ENCODE measurements at regions not wholly inside any gene's neighbourhood (a gene's known extent, or its start where the extent isn't known, plus 50 kb on each side); places are given as distances from the start of the nearest gene placed in this dataset.
"Not testable (repeated sequence)": the region's sequence is repeated elsewhere in the genome, so short reads cannot be mapped to it uniquely, and the experiment has no call there.

- no peak for DNase-seq (ENCODE audit: low read depth in 2 of 2, low spot score in 1 of 2)
Measured at GRCh38 chr10:63780101-63780500, 258.9 kb downstream of the REEP3 start.

- no peak for DNase-seq (ENCODE audit: low read depth in 2 of 2, low spot score in 1 of 2)
Measured at GRCh38 chr10:63781226-63781625, 260.0 kb downstream of the REEP3 start.

- DNase-seq (ENCODE audit: low read depth in 2 of 2, low spot score in 1 of 2), result no peak
Measured at GRCh38 chr10:63783882-63784281, 262.7 kb downstream of the REEP3 start.

GRCh38 chr10:63788152-63788821 lies 267.1 kb downstream of the REEP3 start:
- DNase-seq (ENCODE audit: low read depth in 2 of 2, low spot score in 1 of 2), result no peak

GRCh38 chr10:63795094-63795860 lies 274.1 kb downstream of the REEP3 start:
- DNase-seq (ENCODE audit: low read depth in 2 of 2, low spot score in 1 of 2), result no peak

DNA sequence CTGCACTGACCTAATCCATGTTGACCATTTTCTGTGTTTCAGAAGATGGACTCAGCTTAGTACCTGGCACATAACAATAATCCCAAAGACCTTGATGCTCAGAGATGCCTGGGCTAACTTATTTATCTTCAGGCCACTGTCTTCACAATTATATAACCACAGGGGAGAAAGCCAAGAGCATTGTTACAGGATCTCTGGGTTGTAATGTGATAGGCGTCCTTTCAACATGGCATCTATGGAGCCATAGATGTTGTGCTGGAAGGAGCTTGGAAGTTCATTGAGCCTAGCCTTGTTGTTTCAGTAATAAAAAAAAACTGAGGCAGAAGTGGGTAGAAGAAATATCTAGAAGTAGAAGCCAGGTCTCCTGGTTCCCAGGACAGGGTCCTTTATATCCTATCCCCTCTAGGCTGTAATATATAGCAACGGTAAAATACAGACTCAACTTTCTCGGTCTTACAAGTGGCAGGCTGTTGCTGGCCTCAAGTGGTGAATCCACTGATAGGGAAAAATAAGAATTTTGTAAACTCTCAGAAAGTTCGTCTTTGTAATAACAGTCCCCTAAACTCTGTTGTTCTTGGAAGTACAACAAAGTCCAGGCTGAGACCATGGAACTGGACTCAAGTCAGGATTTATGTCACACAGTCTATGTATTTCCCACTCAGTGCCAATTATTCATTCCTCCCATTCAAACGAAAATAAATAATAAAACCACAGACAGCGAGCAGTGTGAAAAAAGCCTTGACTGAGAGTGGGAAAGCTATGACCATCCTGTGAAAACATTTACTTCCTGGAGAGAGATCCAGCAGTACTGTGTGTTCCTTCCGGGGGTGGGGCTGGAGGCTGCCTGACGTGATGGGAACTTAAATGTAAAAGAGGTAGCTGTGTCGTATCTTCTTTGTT lies 277.6 kb downstream of the REEP3 start:
- DNase-seq (ENCODE audit: low read depth in 2 of 2, low spot score in 1 of 2), result no peak

- DNase-seq (ENCODE audit: low read depth in 2 of 2, low spot score in 1 of 2), result no peak
Measured at GRCh38 chr10:63799521-63800300, 278.5 kb downstream of the REEP3 start.

GRCh38 chr10:63801166-63801565 lies 280.0 kb downstream of the REEP3 start:
- no peak for DNase-seq (ENCODE audit: low read depth in 2 of 2, low spot score in 1 of 2)

DNA sequence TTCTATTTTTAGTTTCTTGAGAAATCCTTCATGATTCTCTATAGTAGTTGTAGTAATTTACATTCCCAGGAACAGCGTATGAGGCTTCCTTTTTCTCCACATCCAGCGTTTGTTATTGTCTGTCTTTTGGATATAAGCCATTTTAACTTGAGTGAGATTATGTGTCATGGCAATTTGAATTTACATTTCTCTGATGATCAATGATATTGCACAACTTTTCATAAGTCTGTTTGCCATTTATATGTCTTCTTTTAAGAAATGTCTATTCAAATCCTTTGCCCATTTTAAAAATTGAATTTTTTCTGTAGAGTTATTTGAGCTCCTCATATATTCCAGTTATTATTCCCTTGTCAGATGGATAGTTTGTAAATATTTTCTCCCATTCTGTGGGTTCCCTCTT lies 285.1 kb downstream of the REEP3 start:
- DNase-seq (ENCODE audit: low read depth in 2 of 2, low spot score in 1 of 2), result no peak

DNA sequence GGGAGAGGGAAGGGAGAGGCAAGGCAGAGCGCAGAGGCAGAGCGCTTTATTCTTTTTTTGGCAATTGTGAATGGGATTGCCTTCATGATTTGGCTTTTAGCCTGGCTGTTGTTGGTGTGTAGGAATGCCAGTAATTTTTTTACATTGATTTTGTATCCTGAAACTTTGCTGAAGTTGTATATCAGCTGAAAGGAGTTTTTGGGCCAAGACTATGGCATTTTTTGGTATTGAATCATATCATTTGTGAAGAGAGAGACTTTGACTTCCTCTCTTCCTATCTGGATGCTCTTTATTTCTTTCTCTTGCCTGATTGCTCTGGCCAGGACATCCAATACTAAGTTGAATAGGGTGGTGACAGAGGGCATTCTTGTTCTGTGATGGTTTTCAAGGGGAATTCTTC lies 291.3 kb downstream of the REEP3 start:
- DNase-seq (ENCODE audit: low read depth in 2 of 2, low spot score in 1 of 2), result no peak

- no peak for DNase-seq (ENCODE audit: low read depth in 2 of 2, low spot score in 1 of 2)
Measured at GRCh38 chr10:63819753-63820329, 298.6 kb downstream of the REEP3 start.

DNA sequence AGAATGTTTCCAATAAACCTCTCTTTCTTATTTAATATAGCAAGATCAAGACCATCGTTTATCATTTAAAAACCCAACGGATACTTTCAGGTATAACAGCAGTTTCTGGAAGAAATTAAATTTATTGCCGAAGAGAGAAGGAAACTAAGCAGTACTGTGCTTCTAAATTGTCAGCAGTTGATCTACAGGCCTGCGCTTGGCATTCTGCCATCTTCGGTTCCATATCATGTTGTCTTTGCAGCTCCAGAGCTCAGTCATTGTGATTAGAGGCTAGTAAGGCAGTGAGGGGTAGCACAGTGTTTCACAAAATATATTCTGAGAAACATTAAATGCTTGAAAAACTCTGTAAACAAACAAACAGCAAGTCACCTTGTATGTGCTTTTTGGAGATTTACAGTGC lies 301.3 kb downstream of the REEP3 start:
- no peak for DNase-seq (ENCODE audit: low read depth in 2 of 2, low spot score in 1 of 2)

GRCh38 chr10:63825111-63825510 lies 303.9 kb downstream of the REEP3 start:
- DNase-seq (ENCODE audit: low read depth in 2 of 2, low spot score in 1 of 2), result no peak

GRCh38 chr10:63825766-63826165 lies 304.6 kb downstream of the REEP3 start:
- no peak for DNase-seq (ENCODE audit: low read depth in 2 of 2, low spot score in 1 of 2)

GRCh38 chr10:63827018-63827417 lies 305.8 kb downstream of the REEP3 start:
- DNase-seq (ENCODE audit: low read depth in 2 of 2, low spot score in 1 of 2), result not testable (repeated sequence)

- no peak for DNase-seq (ENCODE audit: low read depth in 2 of 2, low spot score in 1 of 2)
Measured at GRCh38 chr10:63829020-63829419, 307.8 kb downstream of the REEP3 start.

DNA sequence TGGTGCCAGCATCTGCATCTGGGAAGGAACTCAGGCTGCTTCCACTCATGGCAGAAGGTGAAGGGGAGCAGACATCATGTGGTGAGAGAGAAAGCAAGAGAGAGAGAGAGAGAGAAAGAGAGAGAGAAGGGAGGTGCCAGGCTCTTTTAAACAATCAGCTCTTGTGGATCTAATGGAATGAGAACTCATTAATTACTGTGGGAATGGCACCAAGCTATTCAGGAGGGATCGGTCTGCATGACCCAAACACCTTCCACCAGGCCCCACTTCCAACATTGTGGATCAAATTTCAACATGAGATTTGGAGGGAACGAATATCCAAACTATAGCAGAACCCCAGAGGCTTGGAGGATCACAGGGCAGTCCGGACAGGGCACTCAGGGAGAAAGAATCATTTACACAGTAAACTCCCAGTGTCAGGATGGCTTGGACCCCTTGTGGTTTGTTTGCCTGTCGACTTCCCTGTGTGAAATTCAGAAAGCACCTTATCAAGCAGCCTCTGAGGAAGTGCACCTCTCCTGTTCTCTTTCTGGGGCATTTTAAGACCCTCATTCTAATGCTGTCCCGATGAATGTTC lies 308.5 kb downstream of the REEP3 start:
- no peak for DNase-seq (ENCODE audit: low read depth in 2 of 2, low spot score in 1 of 2)

- no peak for DNase-seq (ENCODE audit: low read depth in 2 of 2, low spot score in 1 of 2)
Measured at GRCh38 chr10:63832686-63833085, 311.5 kb downstream of the REEP3 start.

DNA sequence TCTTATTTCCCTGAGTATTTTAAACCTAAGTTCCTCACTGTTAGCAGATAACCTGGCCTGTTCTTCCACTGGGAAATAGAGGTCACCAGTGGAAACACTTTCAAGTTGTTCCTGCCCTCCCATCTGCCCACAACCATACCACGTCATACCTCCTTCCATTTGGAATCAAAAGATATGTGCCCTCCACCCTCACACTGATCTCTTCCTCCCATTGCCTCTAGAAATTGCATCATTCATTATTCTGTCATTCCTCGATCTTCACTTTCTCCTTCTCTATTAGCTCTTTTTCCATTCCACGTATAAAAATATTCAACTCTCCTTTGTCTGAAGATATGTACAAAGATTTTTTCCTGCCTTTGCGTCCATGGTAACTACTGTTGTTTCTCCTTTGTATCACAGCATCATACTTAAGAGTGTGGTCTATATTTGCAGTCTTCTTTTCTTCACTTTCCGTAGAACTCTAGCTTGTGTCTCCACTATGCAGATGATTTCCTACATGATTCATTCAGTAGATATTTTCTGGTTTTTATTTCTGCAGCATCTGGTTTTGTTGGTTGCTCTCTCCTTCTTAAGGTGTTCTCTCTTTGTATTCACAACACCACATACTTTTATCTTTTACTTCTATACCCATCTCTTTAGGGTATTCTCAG lies 312.3 kb downstream of the REEP3 start:
- DNase-seq (ENCODE audit: low read depth in 2 of 2, low spot score in 1 of 2), result no peak

All from stimulated activated CD8-positive, alpha-beta memory T cell treated with anti-CD3 and anti-CD28 coated beads, Interleukin-4, amount 100 ng/mL, for 1 hour (primary cell).